Right forelimb (tissue), 1 donor: ENCODE measurements at regions not wholly inside any gene's neighbourhood (a gene's known extent, or its start where the extent isn't known, plus 50 kb on each side); places are given as distances from the start of the nearest gene placed in this dataset.
"Not testable (repeated sequence)": the region's sequence is repeated elsewhere in the genome, so short reads cannot be mapped to it uniquely, and the experiment has no call there.

Experiments
- DNase-seq: peaks from one replicate; pipeline ENCODE4 v3.0.0-alpha.2; 2018

GRCh38 chrX:20711366-20711765 lies 444.7 kb upstream of the RPS6KA3 start:
- DNase-seq: no peak

GRCh38 chrX:20693078-20693477 lies 426.4 kb upstream of the RPS6KA3 start:
- DNase-seq: no peak

- DNase-seq: no peak
These were observed 419.5 kb upstream of the RPS6KA3 start for GRCh38 chrX:20686256-20686655.

GRCh38 chrX:20685652-20686051 lies 418.9 kb upstream of the RPS6KA3 start:
- DNase-seq: no peak

GRCh38 chrX:20681683-20682082 lies 415.0 kb upstream of the RPS6KA3 start:
- DNase-seq: no peak

- DNase-seq: no peak
These were observed 414.3 kb upstream of the RPS6KA3 start for GRCh38 chrX:20680998-20681397.

GRCh38 chrX:20672476-20672875 lies 405.8 kb upstream of the RPS6KA3 start:
- DNase-seq: no peak

GRCh38 chrX:20671746-20672145 lies 405.0 kb upstream of the RPS6KA3 start:
- not testable (repeated sequence) for DNase-seq

GRCh38 chrX:20670611-20671010 lies 403.9 kb upstream of the RPS6KA3 start:
- no peak for DNase-seq

- no peak for DNase-seq
These were observed 401.8 kb upstream of the RPS6KA3 start for GRCh38 chrX:20668550-20668949.

GRCh38 chrX:20666331-20666730 lies 399.6 kb upstream of the RPS6KA3 start:
- DNase-seq: no peak

- no peak for DNase-seq
These were observed 398.8 kb upstream of the RPS6KA3 start for GRCh38 chrX:20665481-20665880.

- DNase-seq: no peak
These were observed 398.1 kb upstream of the RPS6KA3 start for GRCh38 chrX:20664774-20665173.

- DNase-seq: no peak
These were observed 397.4 kb upstream of the RPS6KA3 start for GRCh38 chrX:20664131-20664530.

- DNase-seq: no peak
These were observed 396.6 kb upstream of the RPS6KA3 start for GRCh38 chrX:20663336-20663735.

GRCh38 chrX:20656721-20657120 lies 390.0 kb upstream of the RPS6KA3 start:
- no peak for DNase-seq

- no peak for DNase-seq
These were observed 387.9 kb upstream of the RPS6KA3 start for GRCh38 chrX:20654596-20655106.

- DNase-seq: no peak
These were observed 386.4 kb upstream of the RPS6KA3 start for GRCh38 chrX:20653070-20653469.

- no peak for DNase-seq
These were observed 375.2 kb upstream of the RPS6KA3 start for GRCh38 chrX:20641954-20642353.

GRCh38 chrX:20639115-20639514 lies 372.4 kb upstream of the RPS6KA3 start:
- DNase-seq: no peak

GRCh38 chrX:20637351-20637750 lies 370.6 kb upstream of the RPS6KA3 start:
- DNase-seq: no peak

- DNase-seq: no peak
These were observed 366.7 kb upstream of the RPS6KA3 start for GRCh38 chrX:20633451-20633850.

- no peak for DNase-seq
These were observed 356.7 kb upstream of the RPS6KA3 start for GRCh38 chrX:20623448-20623847.

GRCh38 chrX:20620306-20620705 lies 353.6 kb upstream of the RPS6KA3 start:
- no peak for DNase-seq

- no peak for DNase-seq
These were observed 343.3 kb upstream of the RPS6KA3 start for GRCh38 chrX:20609916-20610415.

GRCh38 chrX:20606831-20607230 lies 340.1 kb upstream of the RPS6KA3 start:
- no peak for DNase-seq
